Left lung (tissue), 4 donors: ENCODE measurements at regions not wholly inside any gene's neighbourhood (a gene's known extent, or its start where the extent isn't known, plus 50 kb on each side); places are given as distances from the start of the nearest gene placed in this dataset.
"Not testable (repeated sequence)": the region's sequence is repeated elsewhere in the genome, so short reads cannot be mapped to it uniquely, and the experiment has no call there.

Experiments
- ATAC-seq: fragments of 200-7000 bp; cut with Tn5 transposase; one replicate; pipeline ENCODE4 v1.9.1; 2020; ENCODE audit warnings: moderate library complexity
- DNase-seq, 4 donors: peaks; one replicate each; pipeline ENCODE4 v3.0.0-alpha.2; 2013 to 2020
- H3K27ac ChIP-seq, 2 donors: fragments of 200-600 bp; sonication (generic) in 1 of 2; one replicate each; pipeline versions ENCODE4 v1.5.0 to v1.8.0; 2020 to 2021
- H3K27me3 ChIP-seq, 2 donors: fragments of 200-600 bp; sonication (generic) in 1 of 2; one replicate each; pipeline versions ENCODE4 v1.5.0 to v1.8.0; 2020 to 2021
- H3K36me3 ChIP-seq, 2 donors: fragments of 200-600 bp; sonication (generic) in 1 of 2; one replicate each; pipeline versions ENCODE4 v1.5.0 to v1.8.0; 2020 to 2021
- H3K4me1 ChIP-seq, 2 donors: fragments of 200-600 bp; one replicate each; pipeline ENCODE4 v1.8.0; 2021
- H3K4me3 ChIP-seq, 2 donors: fragments of 200-600 bp; sonication (generic) in 1 of 2; one replicate each; pipeline versions ENCODE4 v1.5.0 to v1.8.0; 2020 to 2021; ENCODE audit warnings: mild to moderate bottlenecking in 1 of 2
- H3K9me3 ChIP-seq, 2 donors: fragments of 200-600 bp; sonication (generic) in 1 of 2; one replicate each; pipeline versions ENCODE4 v1.5.0 to v1.8.0; 2020 to 2021
- intact Hi-C, 2 donors: fragments of 100-400 bp; cut with DNase I; formaldehyde crosslinking; loops; one replicate each; pipeline versions ENCODE4 v1.11.2 to v1.14.2; 2022
- TF ChIP-seq, protein P1 (sequence below), 2 donors: fragments of 200-600 bp; sonication (generic) in 1 of 2; IDR thresholded peaks; one replicate each; pipeline versions ENCODE4 v1.5.0 to v1.8.0; 2021; ENCODE audit warnings: antibody characterized with exemption in 2 of 2
- donor health status: DM: no; HTN: yes; CAD: no.
- donor health status: DM: no; HTN: no; CAD: no.

- intact Hi-C loops: no loop called here
- no peaks in the 10 kb centered on the region for H3K27me3 ChIP-seq
- H3K27ac ChIP-seq: no peak overlapping the region
- ATAC-seq: no peak
- H3K4me1 ChIP-seq: no peaks in the 10 kb centered on the region
- no peaks in the 10 kb centered on the region for H3K9me3 ChIP-seq
- H3K4me3 ChIP-seq: no peak overlapping the region
- DNase-seq: no peak
- H3K36me3 ChIP-seq: no peaks in the 10 kb centered on the region
- TF ChIP-seq, protein P1, sequence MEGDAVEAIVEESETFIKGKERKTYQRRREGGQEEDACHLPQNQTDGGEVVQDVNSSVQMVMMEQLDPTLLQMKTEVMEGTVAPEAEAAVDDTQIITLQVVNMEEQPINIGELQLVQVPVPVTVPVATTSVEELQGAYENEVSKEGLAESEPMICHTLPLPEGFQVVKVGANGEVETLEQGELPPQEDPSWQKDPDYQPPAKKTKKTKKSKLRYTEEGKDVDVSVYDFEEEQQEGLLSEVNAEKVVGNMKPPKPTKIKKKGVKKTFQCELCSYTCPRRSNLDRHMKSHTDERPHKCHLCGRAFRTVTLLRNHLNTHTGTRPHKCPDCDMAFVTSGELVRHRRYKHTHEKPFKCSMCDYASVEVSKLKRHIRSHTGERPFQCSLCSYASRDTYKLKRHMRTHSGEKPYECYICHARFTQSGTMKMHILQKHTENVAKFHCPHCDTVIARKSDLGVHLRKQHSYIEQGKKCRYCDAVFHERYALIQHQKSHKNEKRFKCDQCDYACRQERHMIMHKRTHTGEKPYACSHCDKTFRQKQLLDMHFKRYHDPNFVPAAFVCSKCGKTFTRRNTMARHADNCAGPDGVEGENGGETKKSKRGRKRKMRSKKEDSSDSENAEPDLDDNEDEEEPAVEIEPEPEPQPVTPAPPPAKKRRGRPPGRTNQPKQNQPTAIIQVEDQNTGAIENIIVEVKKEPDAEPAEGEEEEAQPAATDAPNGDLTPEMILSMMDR (IDR thresholded peaks at IDR 0.05): no peak
Measured at GRCh38 chr4:77505275-77505957, 100.2 kb upstream of the CXCL13 start.

- H3K4me3 ChIP-seq: no peak overlapping the region
Measured at GRCh38 chr4:77505958-77506319, 99.7 kb upstream of the CXCL13 start.

GRCh38 chr4:77510367-77510766, 95.3 kb upstream of the CXCL13 start:
- intact Hi-C loops: no loop called here
- no peaks in the 10 kb centered on the region for H3K9me3 ChIP-seq
- no peak for ATAC-seq

More at GRCh38 chr4:77505958-77506319, 99.7 kb upstream of the CXCL13 start:
- TF ChIP-seq, protein P1 (IDR thresholded peaks at IDR 0.05): no peak
- DNase-seq: no peak
- no peaks in the 10 kb centered on the region for H3K9me3 ChIP-seq
- H3K36me3 ChIP-seq: no peaks in the 10 kb centered on the region
- no peaks in the 10 kb centered on the region for H3K4me1 ChIP-seq
- no peak for ATAC-seq
- intact Hi-C loops: no loop called here
- no peaks in the 10 kb centered on the region for H3K27me3 ChIP-seq
- H3K27ac ChIP-seq: no peak overlapping the region

DNA sequence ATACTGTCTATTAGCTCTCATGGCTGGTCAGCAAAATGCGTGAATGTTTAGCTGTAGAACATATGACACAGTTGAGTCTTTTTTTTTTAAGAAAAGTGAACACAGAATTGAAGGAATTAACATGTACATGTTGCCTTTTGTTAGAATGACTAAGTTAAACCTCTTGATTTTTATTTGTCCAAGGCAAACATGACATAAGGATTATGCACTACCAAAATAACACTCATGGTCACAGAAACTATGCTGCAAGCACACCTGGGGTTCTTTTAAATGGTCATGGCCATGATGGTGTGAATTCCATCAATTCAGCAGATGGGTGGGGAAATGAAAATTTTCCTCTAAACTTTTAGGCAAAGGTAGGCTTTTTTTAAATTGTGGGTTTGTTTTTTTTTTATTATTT, 80.1 kb upstream of the CXCL13 start:
- ATAC-seq: peak; percentile 58

More at GRCh38 chr4:77510367-77510766, 95.3 kb upstream of the CXCL13 start:
- Histone ChIP-seq H3K36me3 (no peaks in the 10 kb centered on the region), H3K27me3 (no peaks in the 10 kb centered on the region), H3K4me1 (no peaks in the 10 kb centered on the region), H3K4me3 (no peak overlapping the region), H3K27ac (no peak overlapping the region)
- TF ChIP-seq, protein P1 (IDR thresholded peaks at IDR 0.05): no peak
- no peak for DNase-seq

GRCh38 chr4:77527900-77528299, 77.7 kb upstream of the CXCL13 start:
- H3K27ac ChIP-seq, DNase-seq, H3K9me3 ChIP-seq, intact Hi-C loops, H3K27me3 ChIP-seq, H3K36me3 ChIP-seq, ATAC-seq, H3K4me1 ChIP-seq, H3K4me3 ChIP-seq: not testable (repeated sequence)

More for the DNA sequence above, 80.1 kb upstream of the CXCL13 start:
- Histone ChIP-seq H3K4me3 (no peak overlapping the region), H3K27ac (no peak overlapping the region), H3K27me3 (no peaks in the 10 kb centered on the region), H3K36me3 (no peaks in the 10 kb centered on the region), H3K9me3 (peaks cover 0 to 6% of the 10 kb centered on the region in 2 donors), H3K4me1 (no peaks in the 10 kb centered on the region)
- DNase-seq: no peak
- TF ChIP-seq, protein P1 (IDR thresholded peaks at IDR 0.05): no peak
- intact Hi-C loops: no loop called here

- Histone ChIP-seq H3K36me3 (no peaks in the 10 kb centered on the region), H3K4me3 (no peak overlapping the region), H3K9me3 (peaks cover 0 to 4% of the 10 kb centered on the region in 2 donors), H3K27me3 (no peaks in the 10 kb centered on the region), H3K4me1 (peaks cover 5 to 9% of the 10 kb centered on the region in 2 donors), H3K27ac (no peak overlapping the region)
- TF ChIP-seq, protein P1 (IDR thresholded peaks at IDR 0.05): no peak
- intact Hi-C loops: no loop called here
- no peak for DNase-seq
- ATAC-seq: peak; percentile 87
Measured at GRCh38 chr4:77538144-77538543, 67.5 kb upstream of the CXCL13 start.
